HG02588 (cell line): ENCODE measurements at regions not wholly inside any gene's neighbourhood (a gene's known extent, or its start where the extent isn't known, plus 50 kb on each side); places are given as distances from the start of the nearest gene placed in this dataset.

ENCODE experiments used
- ATAC-seq: cut with Tn5 transposase; IDR thresholded peaks from one replicate; pipeline ENCODE4 v1.9.1; 2021; ENCODE audit warnings: mild to moderate bottlenecking, moderate library complexity; ENCODE audit not compliant: unreplicated experiment

- no peak for ATAC-seq
These were observed 267.3 kb downstream of the MAP2K4 start for GRCh38 chr17:12287953-12288352.

- ATAC-seq, result no peak
These were observed 269.5 kb downstream of the MAP2K4 start for GRCh38 chr17:12290207-12290606.

DNA sequence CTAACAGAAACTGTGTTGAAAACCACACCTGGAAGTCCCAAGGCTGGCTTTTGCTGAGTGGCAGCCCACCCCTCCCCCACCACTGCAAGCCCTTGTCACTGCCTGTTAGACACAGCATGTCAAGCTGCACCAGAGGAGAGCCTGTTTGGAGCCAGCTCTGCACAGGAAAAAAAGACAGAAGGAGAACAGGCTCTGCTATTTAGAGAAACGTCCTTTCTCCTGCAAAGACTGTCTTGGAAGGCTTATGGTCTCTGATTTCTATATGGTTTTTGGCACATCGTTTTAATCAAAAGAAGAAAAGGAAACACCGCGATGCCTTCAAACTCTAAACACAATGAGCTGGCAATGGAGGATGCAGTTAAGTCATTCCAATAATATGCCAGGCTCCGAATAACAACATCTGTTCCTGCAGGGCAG, 275.5 kb downstream of the MAP2K4 start:
- no peak for ATAC-seq

DNA sequence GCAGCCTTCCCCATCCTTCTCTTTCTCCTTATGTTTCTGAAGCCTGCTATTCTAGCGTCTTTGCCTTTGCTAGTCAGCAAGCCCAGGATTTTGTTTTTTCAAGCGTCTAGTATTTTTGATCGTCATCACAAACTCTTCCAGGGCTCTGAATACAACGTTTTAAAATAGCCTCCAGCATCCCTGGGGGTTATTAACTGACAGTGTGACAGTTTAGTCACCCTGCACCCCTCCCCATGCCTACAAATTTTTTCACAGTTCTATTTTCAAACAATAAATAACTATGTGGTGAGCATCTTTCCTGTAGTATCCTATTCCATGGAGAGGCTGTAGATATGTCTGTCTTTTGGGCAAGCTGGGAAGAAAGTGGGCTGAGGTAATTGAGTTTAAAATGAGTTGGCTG, 280.9 kb downstream of the MAP2K4 start:
- ATAC-seq, result no peak

GRCh38 chr17:12302711-12303110, 282.0 kb downstream of the MAP2K4 start:
- ATAC-seq, result no peak

- ATAC-seq, result no peak
These were observed 290.1 kb downstream of the MAP2K4 start for GRCh38 chr17:12310811-12311210.

GRCh38 chr17:12312692-12313091, 292.0 kb downstream of the MAP2K4 start:
- ATAC-seq, result no peak

- ATAC-seq, result no peak
These were observed 293.1 kb downstream of the MAP2K4 start for GRCh38 chr17:12313786-12314185.

DNA sequence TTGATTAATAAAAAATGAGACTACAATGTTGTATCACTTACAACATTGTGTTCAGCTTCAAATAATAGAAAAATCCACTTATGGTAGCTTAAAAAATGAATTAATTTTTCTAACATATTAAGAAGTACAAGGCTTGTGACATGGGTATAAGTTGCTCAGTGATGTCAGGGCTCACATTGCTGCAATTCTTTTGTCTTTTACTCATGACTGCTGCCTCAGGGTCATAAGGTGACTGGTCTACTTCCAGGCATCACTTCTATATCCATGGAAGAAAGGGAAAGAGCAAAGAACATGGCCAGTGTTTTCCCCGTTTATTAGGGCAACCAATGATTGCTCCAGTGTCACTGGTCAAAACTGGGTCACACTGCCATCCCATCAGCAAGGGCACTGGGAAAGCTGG, 295.3 kb downstream of the MAP2K4 start:
- ATAC-seq, result no peak

- ATAC-seq, result no peak
These were observed 298.0 kb downstream of the MAP2K4 start for GRCh38 chr17:12318571-12319266.

- ATAC-seq, result no peak
These were observed 299.6 kb downstream of the MAP2K4 start for GRCh38 chr17:12320286-12320685.

DNA sequence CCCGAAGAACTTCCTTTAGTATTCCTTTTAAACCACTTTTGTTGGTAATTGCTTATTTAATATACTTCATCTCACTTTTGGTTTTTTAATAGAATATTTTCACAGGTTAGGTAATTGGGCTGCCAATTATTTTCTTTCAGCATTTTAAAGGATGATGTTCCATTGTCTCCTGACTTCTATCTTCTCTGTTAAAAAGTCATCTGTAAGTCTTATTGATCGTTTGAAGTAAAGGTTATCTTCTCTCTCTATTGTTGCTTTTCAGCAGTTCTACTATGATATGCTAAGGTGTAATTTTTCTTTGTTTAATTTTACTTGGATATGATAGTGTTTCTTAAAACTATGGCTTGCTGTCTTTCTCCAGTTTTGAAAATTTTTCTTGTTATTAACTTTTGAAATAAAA, 307.5 kb downstream of the MAP2K4 start:
- no peak for ATAC-seq

- ATAC-seq, result no peak
These were observed 309.8 kb downstream of the MAP2K4 start for GRCh38 chr17:12330456-12330855.

- no peak for ATAC-seq
These were observed 320.7 kb downstream of the MAP2K4 start for GRCh38 chr17:12341328-12341727.

DNA sequence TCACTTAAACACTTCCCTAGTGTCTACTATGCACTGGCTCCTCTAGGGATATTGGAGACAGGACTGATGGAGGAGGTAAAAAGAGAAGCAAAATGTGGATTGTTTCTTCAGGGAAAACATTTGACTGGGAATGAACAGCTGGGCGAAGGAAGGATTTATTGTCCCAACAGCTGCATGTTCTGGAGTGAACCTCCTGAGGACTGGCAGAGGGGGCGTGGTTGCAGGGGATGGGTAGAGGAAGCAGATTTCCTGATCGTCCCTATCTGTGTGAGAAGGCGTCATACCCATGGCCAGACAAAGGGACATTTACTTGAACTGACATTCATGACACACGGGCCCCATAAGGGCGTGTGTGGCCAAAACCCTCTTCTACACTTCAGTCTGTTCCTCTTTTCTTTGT, 321.5 kb downstream of the MAP2K4 start:
- ATAC-seq, result no peak

GRCh38 chr17:12342609-12343435, 322.1 kb downstream of the MAP2K4 start:
- no peak for ATAC-seq

GRCh38 chr17:12348476-12348875, 317.2 kb upstream of the MYOCD start:
- ATAC-seq, result no peak

- no peak for ATAC-seq
These were observed 316.4 kb upstream of the MYOCD start for GRCh38 chr17:12349297-12349696.

GRCh38 chr17:12352127-12352526, 313.6 kb upstream of the MYOCD start:
- no peak for ATAC-seq

DNA sequence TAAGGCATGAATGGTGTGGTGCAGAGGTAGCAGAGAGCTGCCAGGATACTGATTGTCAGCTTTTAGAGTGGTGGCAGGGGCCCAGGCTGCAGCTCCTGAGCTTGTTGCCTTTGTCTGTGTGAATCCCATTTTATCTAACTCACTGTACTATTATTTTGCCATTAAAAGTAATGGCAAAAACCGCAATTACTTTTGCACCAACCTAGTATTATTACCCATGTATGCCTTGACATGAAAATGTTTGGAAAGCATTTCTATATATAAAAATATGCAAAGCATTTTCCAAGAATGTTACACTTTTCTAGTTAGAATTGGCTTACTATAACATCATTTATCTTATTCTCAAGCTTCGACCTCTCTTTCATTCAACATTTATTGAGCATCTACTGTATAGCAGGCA, 308.1 kb upstream of the MYOCD start:
- ATAC-seq, result no peak

DNA sequence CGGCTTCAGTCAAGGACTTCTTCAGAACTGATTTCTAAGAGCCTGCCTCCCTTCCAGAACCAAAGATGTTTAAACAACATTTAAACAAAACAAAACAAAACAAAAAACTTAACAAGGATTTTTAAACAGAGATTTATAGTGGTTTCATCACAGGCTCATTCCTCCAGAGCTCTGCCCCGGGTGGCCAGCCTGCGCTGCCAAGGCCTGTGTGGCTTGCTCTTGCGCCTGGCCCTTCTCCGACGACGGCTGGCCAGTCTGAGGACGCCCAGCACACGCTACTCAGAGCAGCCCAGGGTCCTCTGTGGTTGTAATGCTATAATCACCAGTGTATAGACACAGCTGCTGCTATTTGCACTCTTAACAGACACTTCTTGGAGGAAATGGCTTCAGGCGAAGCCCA, 307.2 kb upstream of the MYOCD start:
- no peak for ATAC-seq

- no peak for ATAC-seq
These were observed 302.7 kb upstream of the MYOCD start for GRCh38 chr17:12362853-12363455.
